GM23338 (cell line): ENCODE measurements at regions not wholly inside any gene's neighbourhood (a gene's known extent, or its start where the extent isn't known, plus 50 kb on each side); places are given as distances from the start of the nearest gene placed in this dataset.

ENCODE experiments used
- ATAC-seq: fragments of 200-7000 bp; cut with Tn5 transposase; 3 replicates; pipeline ENCODE4 v1.9.1; 2020
- DNase-seq: peaks from one replicate; pipeline ENCODE4 v3.0.0-alpha.2; 2015; ENCODE audit warnings: low spot score
- H2AFZ ChIP-seq: fragments of 200-600 bp; sonication (generic); 2 replicates; pipeline ENCODE4 v1.8.0; 2016; ENCODE audit warnings: antibody characterized with exemption, mild to moderate bottlenecking, moderate library complexity
- H3F3A ChIP-seq: fragments of 200-600 bp; sonication (generic); replicated peaks from 2 replicates; pipeline ENCODE4 v1.8.0; 2017; ENCODE audit warnings: antibody characterized with exemption, mixed run types, low read depth
- H3K27ac ChIP-seq: fragments of 200-600 bp; sonication (generic); 2 replicates; pipeline ENCODE4 v1.6.1; 2016; ENCODE audit warnings: low read depth
- H3K27me3 ChIP-seq: fragments of 200-600 bp; sonication (generic); 2 replicates; pipeline ENCODE4 v1.8.0; 2016; ENCODE audit warnings: mild to moderate bottlenecking, mixed run types, moderate library complexity; ENCODE audit not compliant: insufficient read depth
- H3K36me3 ChIP-seq: fragments of 200-600 bp; sonication (generic); 2 replicates; pipeline ENCODE4 v1.8.0; 2016; ENCODE audit warnings: mild to moderate bottlenecking; ENCODE audit not compliant: insufficient read depth
- H3K4me1 ChIP-seq: fragments of 200-600 bp; sonication (generic); 2 replicates; pipeline ENCODE4 v1.8.0; 2016; ENCODE audit warnings: mild to moderate bottlenecking, moderate library complexity; ENCODE audit not compliant: insufficient read depth
- H3K4me2 ChIP-seq: fragments of 200-600 bp; sonication (generic); 2 replicates; pipeline ENCODE4 v1.7.1; 2017; ENCODE audit warnings: mixed run types
- H3K4me3 ChIP-seq: fragments of 200-600 bp; sonication (generic); 2 replicates; pipeline ENCODE4 v1.6.1; 2016; ENCODE audit warnings: mixed run types
- H3K79me2 ChIP-seq: fragments of 200-600 bp; sonication (generic); replicated peaks from 2 replicates; pipeline ENCODE4 v1.8.0; 2017; ENCODE audit warnings: mild to moderate bottlenecking; ENCODE audit not compliant: insufficient read depth
- H3K9me2 ChIP-seq: fragments of 200-600 bp; sonication (generic); 2 replicates; pipeline ENCODE4 v1.8.0; 2017; ENCODE audit not compliant: insufficient read depth
- H4K20me1 ChIP-seq: fragments of 200-600 bp; sonication (generic); replicated peaks from 2 replicates; pipeline ENCODE4 v1.8.0; 2017; ENCODE audit warnings: mild to moderate bottlenecking; ENCODE audit not compliant: insufficient read depth
- H3K27ac Mint-ChIP-seq: 2 replicates; pipeline ENCODE4 v1.8.0; 2020; ENCODE audit warnings: inconsistent platforms, mild to moderate bottlenecking, moderate library complexity, mixed read lengths
- H3K27me3 Mint-ChIP-seq: 3 replicates; pipeline ENCODE4 v1.8.0; 2022; ENCODE audit warnings: low read depth, mild to moderate bottlenecking, moderate library complexity, mixed read lengths, inconsistent platforms; ENCODE audit not compliant: insufficient read depth, poor library complexity
- H3K36me3 Mint-ChIP-seq: 3 replicates; pipeline ENCODE4 v1.8.0; 2021; ENCODE audit warnings: low read depth, mild to moderate bottlenecking, inconsistent platforms, moderate library complexity, mixed read lengths
- H3K4me1 Mint-ChIP-seq: 3 replicates; pipeline ENCODE4 v1.8.0; 2020; ENCODE audit warnings: mild to moderate bottlenecking, inconsistent platforms, mixed read lengths
- H3K4me3 Mint-ChIP-seq: 3 replicates; pipeline ENCODE4 v1.8.0; 2021; ENCODE audit warnings: moderate library complexity, mild to moderate bottlenecking, inconsistent platforms, mixed read lengths
- H3K9me3 Mint-ChIP-seq: 3 replicates; pipeline ENCODE4 v1.8.0; 2020; ENCODE audit warnings: moderate library complexity, mild to moderate bottlenecking, inconsistent platforms, mixed read lengths
- CREB1 ChIP-seq: fragments of 250-450 bp; sonication (Bioruptor Pico); IDR thresholded peaks from 2 replicates; pipeline ENCODE4 v1.5.0; 2020; ENCODE audit warnings: low read depth, mild to moderate bottlenecking, moderate library complexity
- CTCF ChIP-seq, 2 experiments: fragments of 200-600 bp in 1 of 2; sonication (generic) in 1 of 2; conservative IDR thresholded peaks; 2 replicates each; pipeline versions ENCODE4 v1.5.1 to v1.6.1; 2016 to 2017; ENCODE audit warnings: antibody characterized with exemption in 2 of 2, low read depth in 2 of 2, mild to moderate bottlenecking in 2 of 2, moderate library complexity in 1 of 2
- ETS1 ChIP-seq: IDR thresholded peaks from 2 replicates; pipeline ENCODE4 v1.6.1; 2016; ENCODE audit warnings: antibody characterized with exemption
- EZH2 ChIP-seq: fragments of 200-600 bp; sonication (generic); IDR thresholded peaks from one replicate; pipeline ENCODE4 v1.8.0; 2017; ENCODE audit warnings: antibody characterized with exemption, mild to moderate bottlenecking, low read depth; ENCODE audit not compliant: unreplicated experiment
- EZH2phosphoT487 ChIP-seq: fragments of 200-600 bp; sonication (generic); IDR thresholded peaks from one replicate; pipeline ENCODE4 v1.8.1; 2018; ENCODE audit warnings: antibody characterized with exemption; ENCODE audit not compliant: unreplicated experiment
- JUNB ChIP-seq: IDR thresholded peaks from one replicate; pipeline ENCODE4 v1.6.1; 2016; ENCODE audit warnings: antibody characterized with exemption; ENCODE audit not compliant: unreplicated experiment
- NANOG ChIP-seq: IDR thresholded peaks from 2 replicates; pipeline ENCODE4 v1.6.1; 2016; ENCODE audit warnings: antibody characterized with exemption, borderline replicate concordance
- POLR2AphosphoS5 ChIP-seq: IDR thresholded peaks from 2 replicates; pipeline ENCODE4 v1.6.1; 2016; ENCODE audit warnings: antibody characterized with exemption, low read depth
- STAT1 ChIP-seq: IDR thresholded peaks from one replicate; pipeline ENCODE4 v1.6.1; 2016; ENCODE audit warnings: antibody characterized with exemption; ENCODE audit not compliant: unreplicated experiment
- ZNF114 ChIP-seq: fragments of 250-450 bp; sonication (Bioruptor Pico); IDR thresholded peaks from 2 replicates; pipeline ENCODE4 v1.5.0; 2020; ENCODE audit warnings: mild to moderate bottlenecking, moderate library complexity
- ZNF331 ChIP-seq: fragments of 250-450 bp; sonication (Bioruptor Pico); IDR thresholded peaks from 2 replicates; pipeline ENCODE4 v1.5.0; 2020; ENCODE audit warnings: low read depth, mild to moderate bottlenecking, moderate library complexity
- TF ChIP-seq, protein P1 (sequence below): fragments of 250-450 bp; sonication (Bioruptor Pico); IDR thresholded peaks from 2 replicates; pipeline ENCODE4 v1.5.0; 2020; ENCODE audit warnings: mild to moderate bottlenecking, moderate library complexity
- TF ChIP-seq, protein P2 (sequence below): IDR thresholded peaks from one replicate; pipeline ENCODE4 v1.6.1; 2018; ENCODE audit warnings: antibody characterized with exemption; ENCODE audit not compliant: unreplicated experiment

- Mint-ChIP-seq H3K4me1 (peaks cover 22% of the 10 kb centered on the region), H3K36me3 (no peaks in the 10 kb centered on the region), H3K9me3 (no peaks in the 10 kb centered on the region; the same call in 2 of the 3 replicates), H3K27ac (no peak overlapping the region), H3K4me3 (no peak overlapping the region), H3K27me3 (peaks cover 4% of the 10 kb centered on the region)
- H4K20me1 ChIP-seq = no peaks in the 10 kb centered on the region
- no peak overlapping the region for H3K4me2 ChIP-seq
- H3K4me3 ChIP-seq = no peak overlapping the region
- H3K27me3 ChIP-seq = no peaks in the 10 kb centered on the region
- H3K27ac ChIP-seq = no peak overlapping the region
- H3F3A ChIP-seq = 0 out of 2 replicates have a peak, but pooled peaks cover 3% of the 10 kb centered on the region
- TF ChIP-seq CREB1 (CRISPR knock-in tag) = no peak
- no peak for TF ChIP-seq CTCF (conservative IDR thresholded peaks at IDR 0.05; ENCODE audit: low read depth in 2 of 2)
- no peak for TF ChIP-seq STAT1
- TF ChIP-seq, protein P1, sequence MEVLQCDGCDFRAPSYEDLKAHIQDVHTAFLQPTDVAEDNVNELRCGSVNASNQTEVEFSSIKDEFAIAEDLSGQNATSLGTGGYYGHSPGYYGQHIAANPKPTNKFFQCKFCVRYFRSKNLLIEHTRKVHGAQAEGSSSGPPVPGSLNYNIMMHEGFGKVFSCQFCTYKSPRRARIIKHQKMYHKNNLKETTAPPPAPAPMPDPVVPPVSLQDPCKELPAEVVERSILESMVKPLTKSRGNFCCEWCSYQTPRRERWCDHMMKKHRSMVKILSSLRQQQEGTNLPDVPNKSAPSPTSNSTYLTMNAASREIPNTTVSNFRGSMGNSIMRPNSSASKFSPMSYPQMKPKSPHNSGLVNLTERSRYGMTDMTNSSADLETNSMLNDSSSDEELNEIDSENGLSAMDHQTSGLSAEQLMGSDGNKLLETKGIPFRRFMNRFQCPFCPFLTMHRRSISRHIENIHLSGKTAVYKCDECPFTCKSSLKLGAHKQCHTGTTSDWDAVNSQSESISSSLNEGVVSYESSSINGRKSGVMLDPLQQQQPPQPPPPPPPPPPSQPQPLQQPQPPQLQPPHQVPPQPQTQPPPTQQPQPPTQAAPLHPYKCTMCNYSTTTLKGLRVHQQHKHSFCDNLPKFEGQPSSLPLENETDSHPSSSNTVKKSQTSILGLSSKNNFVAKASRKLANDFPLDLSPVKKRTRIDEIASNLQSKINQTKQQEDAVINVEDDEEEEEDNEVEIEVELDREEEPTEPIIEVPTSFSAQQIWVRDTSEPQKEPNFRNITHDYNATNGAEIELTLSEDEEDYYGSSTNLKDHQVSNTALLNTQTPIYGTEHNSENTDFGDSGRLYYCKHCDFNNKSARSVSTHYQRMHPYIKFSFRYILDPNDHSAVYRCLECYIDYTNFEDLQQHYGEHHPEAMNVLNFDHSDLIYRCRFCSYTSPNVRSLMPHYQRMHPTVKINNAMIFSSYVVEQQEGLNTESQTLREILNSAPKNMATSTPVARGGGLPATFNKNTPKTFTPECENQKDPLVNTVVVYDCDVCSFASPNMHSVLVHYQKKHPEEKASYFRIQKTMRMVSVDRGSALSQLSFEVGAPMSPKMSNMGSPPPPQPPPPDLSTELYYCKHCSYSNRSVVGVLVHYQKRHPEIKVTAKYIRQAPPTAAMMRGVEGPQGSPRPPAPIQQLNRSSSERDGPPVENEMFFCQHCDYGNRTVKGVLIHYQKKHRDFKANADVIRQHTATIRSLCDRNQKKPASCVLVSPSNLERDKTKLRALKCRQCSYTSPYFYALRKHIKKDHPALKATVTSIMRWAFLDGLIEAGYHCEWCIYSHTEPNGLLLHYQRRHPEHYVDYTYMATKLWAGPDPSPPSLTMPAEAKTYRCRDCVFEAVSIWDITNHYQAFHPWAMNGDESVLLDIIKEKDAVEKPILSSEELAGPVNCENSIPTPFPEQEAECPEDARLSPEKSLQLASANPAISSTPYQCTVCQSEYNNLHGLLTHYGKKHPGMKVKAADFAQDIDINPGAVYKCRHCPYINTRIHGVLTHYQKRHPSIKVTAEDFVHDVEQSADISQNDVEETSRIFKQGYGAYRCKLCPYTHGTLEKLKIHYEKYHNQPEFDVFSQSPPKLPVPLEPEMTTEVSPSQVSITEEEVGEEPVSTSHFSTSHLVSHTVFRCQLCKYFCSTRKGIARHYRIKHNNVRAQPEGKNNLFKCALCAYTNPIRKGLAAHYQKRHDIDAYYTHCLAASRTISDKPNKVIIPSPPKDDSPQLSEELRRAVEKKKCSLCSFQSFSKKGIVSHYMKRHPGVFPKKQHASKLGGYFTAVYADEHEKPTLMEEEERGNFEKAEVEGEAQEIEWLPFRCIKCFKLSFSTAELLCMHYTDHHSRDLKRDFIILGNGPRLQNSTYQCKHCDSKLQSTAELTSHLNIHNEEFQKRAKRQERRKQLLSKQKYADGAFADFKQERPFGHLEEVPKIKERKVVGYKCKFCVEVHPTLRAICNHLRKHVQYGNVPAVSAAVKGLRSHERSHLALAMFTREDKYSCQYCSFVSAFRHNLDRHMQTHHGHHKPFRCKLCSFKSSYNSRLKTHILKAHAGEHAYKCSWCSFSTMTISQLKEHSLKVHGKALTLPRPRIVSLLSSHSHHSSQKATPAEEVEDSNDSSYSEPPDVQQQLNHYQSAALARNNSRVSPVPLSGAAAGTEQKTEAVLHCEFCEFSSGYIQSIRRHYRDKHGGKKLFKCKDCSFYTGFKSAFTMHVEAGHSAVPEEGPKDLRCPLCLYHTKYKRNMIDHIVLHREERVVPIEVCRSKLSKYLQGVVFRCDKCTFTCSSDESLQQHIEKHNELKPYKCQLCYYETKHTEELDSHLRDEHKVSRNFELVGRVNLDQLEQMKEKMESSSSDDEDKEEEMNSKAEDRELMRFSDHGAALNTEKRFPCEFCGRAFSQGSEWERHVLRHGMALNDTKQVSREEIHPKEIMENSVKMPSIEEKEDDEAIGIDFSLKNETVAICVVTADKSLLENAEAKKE (CRISPR knock-in tag) = no peak
- TF ChIP-seq EZH2 = no peak
- TF ChIP-seq JUNB = no peak
- TF ChIP-seq EZH2phosphoT487 = no peak
- TF ChIP-seq ETS1 = no peak
- no peak for TF ChIP-seq POLR2AphosphoS5
- TF ChIP-seq ZNF114 (CRISPR knock-in tag) = no peak
- TF ChIP-seq, protein P2, sequence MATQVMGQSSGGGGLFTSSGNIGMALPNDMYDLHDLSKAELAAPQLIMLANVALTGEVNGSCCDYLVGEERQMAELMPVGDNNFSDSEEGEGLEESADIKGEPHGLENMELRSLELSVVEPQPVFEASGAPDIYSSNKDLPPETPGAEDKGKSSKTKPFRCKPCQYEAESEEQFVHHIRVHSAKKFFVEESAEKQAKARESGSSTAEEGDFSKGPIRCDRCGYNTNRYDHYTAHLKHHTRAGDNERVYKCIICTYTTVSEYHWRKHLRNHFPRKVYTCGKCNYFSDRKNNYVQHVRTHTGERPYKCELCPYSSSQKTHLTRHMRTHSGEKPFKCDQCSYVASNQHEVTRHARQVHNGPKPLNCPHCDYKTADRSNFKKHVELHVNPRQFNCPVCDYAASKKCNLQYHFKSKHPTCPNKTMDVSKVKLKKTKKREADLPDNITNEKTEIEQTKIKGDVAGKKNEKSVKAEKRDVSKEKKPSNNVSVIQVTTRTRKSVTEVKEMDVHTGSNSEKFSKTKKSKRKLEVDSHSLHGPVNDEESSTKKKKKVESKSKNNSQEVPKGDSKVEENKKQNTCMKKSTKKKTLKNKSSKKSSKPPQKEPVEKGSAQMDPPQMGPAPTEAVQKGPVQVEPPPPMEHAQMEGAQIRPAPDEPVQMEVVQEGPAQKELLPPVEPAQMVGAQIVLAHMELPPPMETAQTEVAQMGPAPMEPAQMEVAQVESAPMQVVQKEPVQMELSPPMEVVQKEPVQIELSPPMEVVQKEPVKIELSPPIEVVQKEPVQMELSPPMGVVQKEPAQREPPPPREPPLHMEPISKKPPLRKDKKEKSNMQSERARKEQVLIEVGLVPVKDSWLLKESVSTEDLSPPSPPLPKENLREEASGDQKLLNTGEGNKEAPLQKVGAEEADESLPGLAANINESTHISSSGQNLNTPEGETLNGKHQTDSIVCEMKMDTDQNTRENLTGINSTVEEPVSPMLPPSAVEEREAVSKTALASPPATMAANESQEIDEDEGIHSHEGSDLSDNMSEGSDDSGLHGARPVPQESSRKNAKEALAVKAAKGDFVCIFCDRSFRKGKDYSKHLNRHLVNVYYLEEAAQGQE = no peak
- no peak for TF ChIP-seq NANOG
- no peak for TF ChIP-seq ZNF331 (CRISPR knock-in tag)
- H3K36me3 ChIP-seq = no peaks in the 10 kb centered on the region
- no peak for ATAC-seq
- DNase-seq = no peak
- H3K4me1 ChIP-seq = peaks cover 15% of the 10 kb centered on the region
- peaks cover 10% of the 10 kb centered on the region for H3K9me2 ChIP-seq
- no peaks in the 10 kb centered on the region for H3K79me2 ChIP-seq
- no peak overlapping the region for H2AFZ ChIP-seq
Measured at GRCh38 chr3:187987187-187987586, 166.8 kb upstream of the LPP start.
